ENCODE measurements at regions not wholly inside any gene's neighbourhood (a gene's known extent, or its start where the extent isn't known, plus 50 kb on each side); places are given as distances from the start of the nearest gene placed in this dataset.
"Not testable (repeated sequence)": the region's sequence is repeated elsewhere in the genome, so short reads cannot be mapped to it uniquely, and the experiment has no call there.

- Mint-ChIP-seq H3K36me3 (peaks cover 0 to 6% (median 0%) of the 10 kb centered on the region in 3 donors), H3K4me1 (no peaks in the 10 kb centered on the region), H3K27ac (no peak overlapping the region), H3K27me3 (ENCODE audit: low read depth in 3 of 3) (peaks cover 0 to 1% (median 0%) of the 10 kb centered on the region in 3 donors), H3K4me3 (no peak overlapping the region), H3K9me3 (peaks cover 3 to 40% (median 15%) of the 10 kb centered on the region in 6 donors)
- no peak for DNase-seq
Measured at GRCh38 chr10:108966005-108966404, 957.3 kb downstream of the XPNPEP1 start.

- no peak overlapping the region for H3K4me3 Mint-ChIP-seq
- DNase-seq: no peak
- no peaks in the 10 kb centered on the region for H3K4me1 Mint-ChIP-seq
- H3K27ac Mint-ChIP-seq: no peak overlapping the region
- H3K9me3 Mint-ChIP-seq: peaks cover 4 to 36% (median 8%) of the 10 kb centered on the region in 6 donors
- peaks cover 0 to 7% (median 0%) of the 10 kb centered on the region in 3 donors for H3K36me3 Mint-ChIP-seq
- peaks cover 0 to 1% (median 0%) of the 10 kb centered on the region in 3 donors for H3K27me3 Mint-ChIP-seq (ENCODE audit: low read depth in 3 of 3)
Measured at GRCh38 chr10:108962172-108962571, 961.1 kb downstream of the XPNPEP1 start.

- Mint-ChIP-seq H3K27ac (no peak overlapping the region), H3K27me3 (ENCODE audit: low read depth in 3 of 3) (peaks cover 0 to 1% (median 0%) of the 10 kb centered on the region in 3 donors), H3K36me3 (peaks cover 0 to 7% (median 0%) of the 10 kb centered on the region in 3 donors), H3K4me1 (no peaks in the 10 kb centered on the region), H3K4me3 (no peak overlapping the region), H3K9me3 (peaks cover 8 to 44% (median 19%) of the 10 kb centered on the region in 6 donors)
- no peak for DNase-seq
Measured at GRCh38 chr10:108957681-108958080, 965.6 kb downstream of the XPNPEP1 start.

- Mint-ChIP-seq H3K4me1 (no peaks in the 10 kb centered on the region), H3K36me3 (peaks cover 0 to 2% (median 0%) of the 10 kb centered on the region in 3 donors), H3K9me3 (peaks cover 14 to 48% (median 33%) of the 10 kb centered on the region in 6 donors), H3K27me3 (ENCODE audit: low read depth in 3 of 3) (peaks cover 0 to 1% (median 0%) of the 10 kb centered on the region in 3 donors), H3K4me3 (no peak overlapping the region), H3K27ac (no peak overlapping the region)
- DNase-seq: no peak
Measured at GRCh38 chr10:108956149-108956548, 967.2 kb downstream of the XPNPEP1 start.

GRCh38 chr10:108920029-108920428 is 1003.3 kb downstream of the XPNPEP1 start:
- not testable (repeated sequence) for H3K36me3 Mint-ChIP-seq; DNase-seq; H3K4me1 Mint-ChIP-seq; H3K27ac Mint-ChIP-seq; H3K4me3 Mint-ChIP-seq; H3K27me3 Mint-ChIP-seq (ENCODE audit: low read depth in 3 of 3)
- H3K9me3 Mint-ChIP-seq: peaks cover 8 to 25% (median 14%) of the 10 kb centered on the region in 6 donors

GRCh38 chr10:108913300-108913699 is 1010.0 kb downstream of the XPNPEP1 start:
- peaks cover 0 to 10% (median 4%) of the 10 kb centered on the region in 3 donors for H3K36me3 Mint-ChIP-seq
- H3K9me3 Mint-ChIP-seq: peaks cover 1 to 15% (median 11%) of the 10 kb centered on the region in 6 donors
- H3K4me1 Mint-ChIP-seq: no peaks in the 10 kb centered on the region
- peaks cover 0 to 2% (median 0%) of the 10 kb centered on the region in 3 donors for H3K27me3 Mint-ChIP-seq (ENCODE audit: low read depth in 3 of 3)
- no peak overlapping the region for H3K4me3 Mint-ChIP-seq
- no peak for DNase-seq
- no peak overlapping the region for H3K27ac Mint-ChIP-seq

GRCh38 chr10:108911814-108912541 is 1011.3 kb downstream of the XPNPEP1 start:
- H3K27me3 Mint-ChIP-seq (ENCODE audit: low read depth in 3 of 3): peaks cover 0 to 2% (median 2%) of the 10 kb centered on the region in 3 donors
- no peak for DNase-seq
- H3K4me3 Mint-ChIP-seq: no peak overlapping the region
- H3K9me3 Mint-ChIP-seq: peaks cover 1 to 16% (median 8%) of the 10 kb centered on the region in 6 donors
- H3K27ac Mint-ChIP-seq: no peak overlapping the region
- H3K4me1 Mint-ChIP-seq: no peaks in the 10 kb centered on the region
- H3K36me3 Mint-ChIP-seq: peaks cover 0 to 10% (median 4%) of the 10 kb centered on the region in 3 donors

- Mint-ChIP-seq H3K9me3 (peaks cover 2 to 32% (median 19%) of the 10 kb centered on the region in 6 donors), H3K27ac (no peak overlapping the region), H3K4me3 (no peak overlapping the region), H3K4me1 (no peaks in the 10 kb centered on the region), H3K27me3 (ENCODE audit: low read depth in 3 of 3) (peaks cover 0 to 3% (median 2%) of the 10 kb centered on the region in 3 donors), H3K36me3 (peaks cover 0 to 10% (median 4%) of the 10 kb centered on the region in 3 donors)
- DNase-seq: no peak
Measured at GRCh38 chr10:108908096-108908495, 1015.2 kb downstream of the XPNPEP1 start.

GRCh38 chr10:108905821-108906220 is 1017.5 kb downstream of the XPNPEP1 start:
- DNase-seq: no peak
- no peak overlapping the region for H3K4me3 Mint-ChIP-seq
- no peaks in the 10 kb centered on the region for H3K4me1 Mint-ChIP-seq
- peaks cover 3 to 39% (median 14%) of the 10 kb centered on the region in 6 donors for H3K9me3 Mint-ChIP-seq
- peaks cover 0 to 3% (median 0%) of the 10 kb centered on the region in 3 donors for H3K36me3 Mint-ChIP-seq
- no peak overlapping the region for H3K27ac Mint-ChIP-seq
- peaks cover 0 to 3% (median 0%) of the 10 kb centered on the region in 3 donors for H3K27me3 Mint-ChIP-seq (ENCODE audit: low read depth in 3 of 3)

- no peaks in the 10 kb centered on the region for H3K36me3 Mint-ChIP-seq
- H3K9me3 Mint-ChIP-seq: peaks cover 3 to 35% (median 13%) of the 10 kb centered on the region in 6 donors
- DNase-seq: no peak
- H3K4me3 Mint-ChIP-seq: no peak overlapping the region
- H3K27ac Mint-ChIP-seq: no peak overlapping the region
- H3K4me1 Mint-ChIP-seq: no peaks in the 10 kb centered on the region
- peaks cover 0 to 3% (median 0%) of the 10 kb centered on the region in 3 donors for H3K27me3 Mint-ChIP-seq (ENCODE audit: low read depth in 3 of 3)
Measured at GRCh38 chr10:108905171-108905570, 1018.1 kb downstream of the XPNPEP1 start.

GRCh38 chr10:108904163-108904838 is 1019.0 kb downstream of the XPNPEP1 start:
- peaks cover 3 to 42% (median 12%) of the 10 kb centered on the region in 6 donors for H3K9me3 Mint-ChIP-seq
- H3K27ac Mint-ChIP-seq: no peak overlapping the region
- H3K27me3 Mint-ChIP-seq (ENCODE audit: low read depth in 3 of 3): peaks cover 0 to 3% (median 0%) of the 10 kb centered on the region in 3 donors
- no peaks in the 10 kb centered on the region for H3K36me3 Mint-ChIP-seq
- no peaks in the 10 kb centered on the region for H3K4me1 Mint-ChIP-seq
- DNase-seq: no peak
- H3K4me3 Mint-ChIP-seq: no peak overlapping the region

GRCh38 chr10:108902619-108903285 is 1020.6 kb downstream of the XPNPEP1 start:
- Mint-ChIP-seq H3K36me3 (no peaks in the 10 kb centered on the region), H3K27me3 (ENCODE audit: low read depth in 3 of 3) (peaks cover 0 to 3% (median 0%) of the 10 kb centered on the region in 3 donors), H3K4me3 (no peak overlapping the region), H3K4me1 (no peaks in the 10 kb centered on the region), H3K27ac (no peak overlapping the region), H3K9me3 (peaks cover 3 to 47% (median 13%) of the 10 kb centered on the region in 6 donors)
- no peak for DNase-seq

- no peak for DNase-seq
- H3K4me3 Mint-ChIP-seq: no peak overlapping the region
- no peaks in the 10 kb centered on the region for H3K4me1 Mint-ChIP-seq
- peaks cover 6 to 53% (median 17%) of the 10 kb centered on the region in 6 donors for H3K9me3 Mint-ChIP-seq
- no peak overlapping the region for H3K27ac Mint-ChIP-seq
- no peaks in the 10 kb centered on the region for H3K36me3 Mint-ChIP-seq
- H3K27me3 Mint-ChIP-seq (ENCODE audit: low read depth in 3 of 3): peaks cover 0 to 2% (median 0%) of the 10 kb centered on the region in 3 donors
Measured at GRCh38 chr10:108901781-108902618, 1021.3 kb downstream of the XPNPEP1 start.
